HepG2 (cell line): ENCODE measurements at regions not wholly inside any gene's neighbourhood (a gene's known extent, or its start where the extent isn't known, plus 50 kb on each side); places are given as distances from the start of the nearest gene placed in this dataset.

ENCODE experiments used
- BCL6 ChIP-seq: IDR thresholded peaks from 2 replicates; pipeline ENCODE4 v1.6.1; 2016; ENCODE audit warnings: missing genetic modification reagents, missing compliant biosample characterization
- BCLAF1 ChIP-seq: fragments of 450-650 bp; IDR thresholded peaks from 2 replicates; pipeline ENCODE4 v1.6.1; 2017; ENCODE audit warnings: mild to moderate bottlenecking
- CHD2 ChIP-seq: IDR thresholded peaks from 2 replicates; pipeline ENCODE4 v1.6.1; 2011; ENCODE audit warnings: low read depth, low read length, improper control_type of control experiment
- EP300 ChIP-seq, 3 experiments: sonication (generic) in 1 of 3; formaldehyde crosslinking in 1 of 3; IDR thresholded peaks; 2 replicates each; pipeline versions ENCODE4 v1.5.1 to v1.6.1; 2011 to 2020; ENCODE audit warnings: low read depth in 2 of 3, low read length in 2 of 3, borderline replicate concordance in 1 of 3, improper control_type of control experiment in 1 of 3, mild to moderate bottlenecking in 1 of 3, missing genetic modification reagents in 1 of 3, moderate library complexity in 1 of 3
- NFE2L2 ChIP-seq: fragments of 150-350 bp; IDR thresholded peaks from 2 replicates; pipeline ENCODE4 v1.6.1; 2014; ENCODE audit warnings: low read length
- POLR2AphosphoS5 ChIP-seq: IDR thresholded peaks from 2 replicates; pipeline ENCODE4 v1.6.1; 2012; ENCODE audit warnings: low read depth, low read length
- SMARCC2 ChIP-seq: fragments of 450-650 bp; IDR thresholded peaks from 2 replicates; pipeline ENCODE4 v1.6.1; 2017; ENCODE audit warnings: antibody characterized with exemption, mild to moderate bottlenecking
- TAF1 ChIP-seq: sonication (generic); formaldehyde crosslinking; IDR thresholded peaks from 2 replicates; pipeline ENCODE4 v1.4.0; 2020; ENCODE audit warnings: missing genetic modification reagents
- TEAD3 ChIP-seq: optimal IDR thresholded peaks from 2 replicates; pipeline ENCODE3; 2016; ENCODE audit warnings: borderline replicate concordance
- ZBTB10 ChIP-seq: sonication (generic); formaldehyde crosslinking; IDR thresholded peaks from 2 replicates; pipeline ENCODE4 v1.4.0; 2020; ENCODE audit warnings: missing genetic modification reagents, borderline replicate concordance
- ZNF207 ChIP-seq: fragments of 450-650 bp; IDR thresholded peaks from 2 replicates; pipeline ENCODE4 v1.6.1; 2016; ENCODE audit warnings: antibody characterized with exemption, borderline replicate concordance
- ZNF382 ChIP-seq: sonication (generic); formaldehyde crosslinking; IDR thresholded peaks from 2 replicates; pipeline ENCODE4 v1.5.0; 2020; ENCODE audit warnings: missing genetic modification reagents, mild to moderate bottlenecking, borderline replicate concordance
- ZNF841 ChIP-seq: sonication (generic); formaldehyde crosslinking; IDR thresholded peaks from 2 replicates; pipeline ENCODE4 v1.8.1; 2023; ENCODE audit warnings: missing genetic modification reagents, borderline replicate concordance
- TF ChIP-seq, protein P1 (sequence below): sonication (generic); formaldehyde crosslinking; IDR thresholded peaks from 2 replicates; pipeline ENCODE4 v1.5.0; 2020; ENCODE audit warnings: mild to moderate bottlenecking, missing genetic modification reagents, moderate library complexity

DNA sequence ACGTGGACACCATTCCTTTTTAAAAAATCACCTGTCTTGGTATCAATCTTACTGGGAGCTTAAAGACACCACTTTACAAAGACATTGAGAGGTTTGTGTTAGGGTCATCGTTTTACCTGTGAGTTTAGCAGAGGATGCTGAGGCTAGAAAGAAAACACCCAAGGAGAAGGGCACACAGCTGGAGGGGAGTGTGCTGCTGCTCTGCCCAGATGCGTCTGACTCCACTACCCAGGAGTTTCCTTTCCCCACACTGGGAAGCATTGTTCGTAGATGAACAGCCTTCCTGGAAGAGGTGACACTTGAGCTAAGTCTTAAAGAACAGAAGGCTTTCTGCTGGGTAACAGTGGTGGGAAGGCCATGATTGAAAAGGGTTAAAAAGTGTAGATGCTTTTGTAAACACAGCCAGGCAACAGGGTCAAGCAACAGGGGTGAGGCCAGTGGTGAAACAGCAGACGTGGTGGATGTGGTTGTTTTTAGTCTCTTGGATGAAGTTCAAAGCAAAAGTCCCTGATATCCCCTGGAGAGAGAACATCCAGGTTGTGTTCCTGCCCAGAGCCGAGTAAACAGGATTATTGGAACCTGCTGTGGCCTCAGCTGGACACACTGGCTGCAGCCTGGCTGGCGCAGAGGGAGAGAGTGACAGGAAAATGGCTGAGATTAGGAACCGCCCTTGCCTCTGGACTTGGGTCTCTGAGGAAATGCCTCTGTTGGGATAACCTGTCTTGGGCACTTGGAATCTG is 198.6 kb upstream of the JUN start:
- TF ChIP-seq, protein P1, sequence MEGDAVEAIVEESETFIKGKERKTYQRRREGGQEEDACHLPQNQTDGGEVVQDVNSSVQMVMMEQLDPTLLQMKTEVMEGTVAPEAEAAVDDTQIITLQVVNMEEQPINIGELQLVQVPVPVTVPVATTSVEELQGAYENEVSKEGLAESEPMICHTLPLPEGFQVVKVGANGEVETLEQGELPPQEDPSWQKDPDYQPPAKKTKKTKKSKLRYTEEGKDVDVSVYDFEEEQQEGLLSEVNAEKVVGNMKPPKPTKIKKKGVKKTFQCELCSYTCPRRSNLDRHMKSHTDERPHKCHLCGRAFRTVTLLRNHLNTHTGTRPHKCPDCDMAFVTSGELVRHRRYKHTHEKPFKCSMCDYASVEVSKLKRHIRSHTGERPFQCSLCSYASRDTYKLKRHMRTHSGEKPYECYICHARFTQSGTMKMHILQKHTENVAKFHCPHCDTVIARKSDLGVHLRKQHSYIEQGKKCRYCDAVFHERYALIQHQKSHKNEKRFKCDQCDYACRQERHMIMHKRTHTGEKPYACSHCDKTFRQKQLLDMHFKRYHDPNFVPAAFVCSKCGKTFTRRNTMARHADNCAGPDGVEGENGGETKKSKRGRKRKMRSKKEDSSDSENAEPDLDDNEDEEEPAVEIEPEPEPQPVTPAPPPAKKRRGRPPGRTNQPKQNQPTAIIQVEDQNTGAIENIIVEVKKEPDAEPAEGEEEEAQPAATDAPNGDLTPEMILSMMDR, result no peak
- TF ChIP-seq CHD2 (no peak), POLR2AphosphoS5 (no peak), TAF1 (CRISPR knock-in tag) (no peak), BCL6 (CRISPR knock-in tag) (peak; percentile 77), BCLAF1 (no peak), NFE2L2 (no peak), ZNF382 (no peak), EP300 (IDR thresholded peaks at IDR 0.05; ENCODE audit: low read depth in 2 of 2, low read length in 2 of 2) (peak in 1 of 2 experiments; percentile 30; a peak in 1 of 4 replicates), EP300 (CRISPR knock-in tag; IDR thresholded peaks at IDR 0.05; ENCODE audit: borderline replicate concordance) (no peak), SMARCC2 (no peak), ZNF207 (no peak), ZNF841 (CRISPR knock-in tag) (no peak), TEAD3 (CRISPR knock-in tag) (peak; percentile 47), ZBTB10 (no peak)
